CD4-positive, alpha-beta T cell (primary cell): ENCODE measurements at regions not wholly inside any gene's neighbourhood (a gene's known extent, or its start where the extent isn't known, plus 50 kb on each side); places are given as distances from the start of the nearest gene placed in this dataset.

Experiments used
- ATAC-seq: fragments of 200-7000 bp; cut with Tn5 transposase; one replicate; pipeline ENCODE4 v1.10.0; 2022; ENCODE audit warnings: mild to moderate bottlenecking; ENCODE audit not compliant: poor library complexity
- CTCF ChIA-PET: fragments of 350-600 bp; sonication (Branson Sonifier 250); formaldehyde crosslinking; loops from one replicate; lab custom pipeline; 2021; ENCODE audit warnings: antibody characterized with exemption, inconsistent platforms; lab: Charles Lee
- POLR2A ChIA-PET: fragments of 350-600 bp; sonication (Branson Sonifier 250); formaldehyde crosslinking; loops from one replicate; lab custom pipeline; 2021; ENCODE audit warnings: antibody characterized with exemption, inconsistent platforms; lab: Charles Lee
- DNase-seq, 14 experiments: peaks; one replicate each; pipeline ENCODE4 v3.0.0-alpha.2; 2013 to 2020; ENCODE audit warnings: mixed read lengths in 2 of 14
- H3K27ac ChIP-seq, 2 donors: one replicate each; pipeline versions ENCODE4 v1.5.1 to v1.7.0; 2013; ENCODE audit warnings: low read length in 2 of 2, low read depth in 1 of 2, mild to moderate bottlenecking in 1 of 2
- H3K27me3 ChIP-seq, 2 experiments: 1 replicate in 1 of 2; 2 replicates in 1 of 2; pipeline versions ENCODE4 v1.6.1 to v1.7.0; 2013; ENCODE audit warnings: low read length in 2 of 2, control low read depth in 1 of 2, mild to moderate bottlenecking in 1 of 2, moderate library complexity in 1 of 2; ENCODE audit not compliant: insufficient read depth in 2 of 2, control insufficient read depth in 1 of 2
- H3K36me3 ChIP-seq: one replicate; pipeline ENCODE4 v1.6.1; 2013; ENCODE audit warnings: low read length, control low read depth; ENCODE audit not compliant: insufficient read depth
- H3K4me1 ChIP-seq: one replicate; pipeline ENCODE4 v1.6.1; 2013; ENCODE audit warnings: low read length, control low read depth; ENCODE audit not compliant: insufficient read depth
- H3K4me3 ChIP-seq: one replicate; pipeline ENCODE4 v1.5.1; 2013; ENCODE audit warnings: mild to moderate bottlenecking, low read length, moderate library complexity
- H3K9me3 ChIP-seq, 2 experiments: 1 replicate in 1 of 2; 2 replicates in 1 of 2; pipeline versions ENCODE4 v1.6.1 to v1.7.0; 2013; ENCODE audit warnings: low read length in 2 of 2, mild to moderate bottlenecking in 2 of 2, control low read depth in 1 of 2, moderate library complexity in 1 of 2; ENCODE audit not compliant: control insufficient read depth in 1 of 2, insufficient read depth in 1 of 2
- H3K27ac Mint-ChIP-seq: one replicate; pipeline ENCODE4 v1.8.0; 2020; ENCODE audit warnings: mixed read lengths
- H3K27me3 Mint-ChIP-seq: one replicate; pipeline ENCODE4 v1.8.0; 2021; ENCODE audit warnings: mixed read lengths
- H3K36me3 Mint-ChIP-seq: one replicate; pipeline ENCODE4 v1.8.0; 2021; ENCODE audit warnings: low read depth, mixed read lengths
- H3K4me1 Mint-ChIP-seq: one replicate; pipeline ENCODE4 v1.8.0; 2021; ENCODE audit warnings: low read depth, mixed read lengths
- H3K4me3 Mint-ChIP-seq: one replicate; pipeline ENCODE4 v1.8.0; 2020; ENCODE audit warnings: mild to moderate bottlenecking, mixed read lengths
- H3K9me3 Mint-ChIP-seq: one replicate; pipeline ENCODE4 v1.8.0; 2020; ENCODE audit warnings: mixed read lengths
- intact Hi-C, 2 experiments: fragments of 100-400 bp; cut with DNase I in 1 of 2; cut with micrococcal nuclease in 1 of 2; formaldehyde crosslinking; loops; one replicate each; pipeline versions ENCODE4 v1.15.1 to v1.9.0; 2023 to 2025; cut with DNase I, micrococcal nuclease
- TF ChIP-seq, protein P1 (sequence below): fragments of 200-600 bp; IDR thresholded peaks from one replicate; pipeline ENCODE4 v1.8.0; 2022; ENCODE audit warnings: antibody characterized with exemption, mild to moderate bottlenecking

DNA sequence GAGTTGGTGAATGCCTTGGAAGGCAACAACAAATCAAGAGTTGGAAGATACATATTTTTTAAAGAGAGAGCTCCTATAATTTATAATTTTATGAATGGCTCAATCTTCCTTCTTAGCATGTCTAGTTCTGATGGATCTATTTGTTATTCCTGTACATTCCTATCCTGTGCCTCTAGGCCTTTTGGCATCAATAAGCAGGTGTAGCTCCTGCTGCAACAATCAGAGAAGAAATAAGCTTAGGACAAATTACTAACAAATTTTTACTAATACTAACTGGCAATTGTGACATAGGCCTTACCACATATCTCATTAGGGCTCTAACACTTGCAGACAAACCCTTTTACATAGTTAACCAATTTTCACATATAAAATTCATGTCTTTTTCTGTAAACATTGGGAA lies 682.0 kb downstream of the LTN1 start:
- TF ChIP-seq, protein P1, sequence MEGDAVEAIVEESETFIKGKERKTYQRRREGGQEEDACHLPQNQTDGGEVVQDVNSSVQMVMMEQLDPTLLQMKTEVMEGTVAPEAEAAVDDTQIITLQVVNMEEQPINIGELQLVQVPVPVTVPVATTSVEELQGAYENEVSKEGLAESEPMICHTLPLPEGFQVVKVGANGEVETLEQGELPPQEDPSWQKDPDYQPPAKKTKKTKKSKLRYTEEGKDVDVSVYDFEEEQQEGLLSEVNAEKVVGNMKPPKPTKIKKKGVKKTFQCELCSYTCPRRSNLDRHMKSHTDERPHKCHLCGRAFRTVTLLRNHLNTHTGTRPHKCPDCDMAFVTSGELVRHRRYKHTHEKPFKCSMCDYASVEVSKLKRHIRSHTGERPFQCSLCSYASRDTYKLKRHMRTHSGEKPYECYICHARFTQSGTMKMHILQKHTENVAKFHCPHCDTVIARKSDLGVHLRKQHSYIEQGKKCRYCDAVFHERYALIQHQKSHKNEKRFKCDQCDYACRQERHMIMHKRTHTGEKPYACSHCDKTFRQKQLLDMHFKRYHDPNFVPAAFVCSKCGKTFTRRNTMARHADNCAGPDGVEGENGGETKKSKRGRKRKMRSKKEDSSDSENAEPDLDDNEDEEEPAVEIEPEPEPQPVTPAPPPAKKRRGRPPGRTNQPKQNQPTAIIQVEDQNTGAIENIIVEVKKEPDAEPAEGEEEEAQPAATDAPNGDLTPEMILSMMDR: no peak
- no peaks in the 10 kb centered on the region for H3K36me3 Mint-ChIP-seq
- Histone ChIP-seq H3K9me3 (no peaks in the 10 kb centered on the region), H3K36me3 (no peaks in the 10 kb centered on the region), H3K4me3 (no peak overlapping the region), H3K27me3 (no peaks in the 10 kb centered on the region), H3K27ac (no peak overlapping the region), H3K4me1 (no peaks in the 10 kb centered on the region)
- no peak for DNase-seq
- POLR2A ChIA-PET: no interaction called here
- no peak overlapping the region for H3K27ac Mint-ChIP-seq
- H3K4me1 Mint-ChIP-seq: no peaks in the 10 kb centered on the region
- CTCF ChIA-PET: interaction anchor here (1.0 kb wide), 1 partner anchor 12 kb away, joined by 3 read pairs; no protein-coding TSS in a partner anchor
- intact Hi-C loops: no loop called here
- ATAC-seq: no peak
- no peak overlapping the region for H3K4me3 Mint-ChIP-seq
- H3K27me3 Mint-ChIP-seq: no peaks in the 10 kb centered on the region
- H3K9me3 Mint-ChIP-seq: peaks cover 7% of the 10 kb centered on the region

DNA sequence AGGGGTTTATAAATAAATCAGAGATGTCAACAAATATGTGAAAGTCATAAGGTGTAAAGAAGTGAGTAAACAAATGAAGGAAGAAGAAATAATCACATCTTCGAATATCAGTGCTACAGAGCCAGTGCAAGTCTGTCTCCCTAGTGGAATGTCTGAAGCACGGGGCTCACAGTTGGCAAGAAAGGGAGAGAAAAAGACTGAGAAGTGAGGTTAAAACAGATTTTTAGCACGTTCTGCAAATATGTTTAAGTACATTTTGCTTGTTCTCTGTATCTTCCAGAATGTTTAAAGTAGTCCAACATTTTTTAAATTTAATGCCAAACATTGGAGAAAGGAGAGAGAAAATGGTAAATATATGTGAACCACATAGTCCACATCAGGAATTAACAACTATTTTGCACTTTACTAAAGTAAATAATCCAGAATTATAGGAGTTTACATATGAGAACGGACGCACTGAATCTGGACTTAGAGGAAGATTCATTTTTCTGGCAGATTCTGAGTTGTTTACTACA lies 682.4 kb downstream of the LTN1 start:
- ChIA-PET POLR2A (no interaction called here), CTCF (interaction anchor here (1.0 kb wide), 1 partner anchor 11 kb away, joined by 3 read pairs; no protein-coding TSS in a partner anchor)
- peaks cover 7% of the 10 kb centered on the region for H3K9me3 Mint-ChIP-seq
- no peaks in the 10 kb centered on the region for H3K4me1 Mint-ChIP-seq
- H3K4me3 ChIP-seq: no peak overlapping the region
- no peaks in the 10 kb centered on the region for H3K9me3 ChIP-seq
- TF ChIP-seq, protein P1: no peak
- DNase-seq (no peak), ATAC-seq (no peak)
- H3K27ac Mint-ChIP-seq: no peak overlapping the region
- H3K4me3 Mint-ChIP-seq: no peak overlapping the region
- no peaks in the 10 kb centered on the region for H3K36me3 Mint-ChIP-seq
- no peaks in the 10 kb centered on the region for H3K27me3 Mint-ChIP-seq
- H3K27ac ChIP-seq: no peak overlapping the region
- no peaks in the 10 kb centered on the region for H3K27me3 ChIP-seq
- H3K4me1 ChIP-seq: no peaks in the 10 kb centered on the region
- no peaks in the 10 kb centered on the region for H3K36me3 ChIP-seq
- intact Hi-C loops: no loop called here

DNA sequence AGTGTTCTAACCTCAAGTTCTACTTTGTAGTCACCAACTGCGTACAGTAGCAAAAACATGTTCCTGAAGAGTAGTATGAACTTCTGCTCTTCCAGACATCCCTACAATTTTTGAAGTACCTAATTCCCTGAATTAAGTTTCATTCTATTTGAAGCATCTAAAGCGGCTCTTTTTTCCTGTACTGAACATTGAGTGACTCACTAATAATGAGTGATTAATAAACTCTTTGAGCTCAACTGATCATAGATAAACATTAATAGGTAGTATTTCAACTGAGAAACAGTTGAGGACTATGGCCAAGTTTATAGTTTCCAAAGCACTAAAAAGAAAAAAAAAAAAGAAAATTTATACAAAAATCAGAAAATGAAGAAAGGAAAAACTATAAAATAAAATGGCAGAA lies 683.1 kb downstream of the LTN1 start:
- Mint-ChIP-seq H3K4me1 (no peaks in the 10 kb centered on the region), H3K36me3 (no peaks in the 10 kb centered on the region), H3K9me3 (peaks cover 7% of the 10 kb centered on the region), H3K27me3 (no peaks in the 10 kb centered on the region), H3K27ac (no peak overlapping the region), H3K4me3 (no peak overlapping the region)
- ATAC-seq (no peak), DNase-seq (no peak)
- no peak overlapping the region for H3K27ac ChIP-seq
- intact Hi-C loops: no loop called here
- ChIA-PET CTCF (no interaction called here), POLR2A (no interaction called here)
- H3K36me3 ChIP-seq: no peaks in the 10 kb centered on the region
- H3K4me3 ChIP-seq: no peak overlapping the region
- TF ChIP-seq, protein P1: no peak
- no peaks in the 10 kb centered on the region for H3K9me3 ChIP-seq
- H3K27me3 ChIP-seq: no peaks in the 10 kb centered on the region
- H3K4me1 ChIP-seq: no peaks in the 10 kb centered on the region
